GM21381 (cell line): ENCODE measurements at regions not wholly inside any gene's neighbourhood (a gene's known extent, or its start where the extent isn't known, plus 50 kb on each side); places are given as distances from the start of the nearest gene placed in this dataset.
"Not testable (repeated sequence)": the region's sequence is repeated elsewhere in the genome, so short reads cannot be mapped to it uniquely, and the experiment has no call there.

Experiments used
- ATAC-seq: cut with Tn5 transposase; IDR thresholded peaks from one replicate; pipeline ENCODE4 v1.9.1; 2021; ENCODE audit warnings: mild to moderate bottlenecking, moderate library complexity; ENCODE audit not compliant: unreplicated experiment

GRCh38 chr5:8528106-8528505, 659.2 kb downstream of the MTRR start:
- ATAC-seq = no peak

GRCh38 chr5:8538821-8539220, 669.9 kb downstream of the MTRR start:
- ATAC-seq = no peak

GRCh38 chr5:8540317-8540716, 671.4 kb downstream of the MTRR start:
- ATAC-seq = no peak

- no peak for ATAC-seq
Measured at GRCh38 chr5:8550921-8551320, 682.0 kb downstream of the MTRR start.

- ATAC-seq = no peak
Measured at GRCh38 chr5:8553364-8553763, 684.4 kb downstream of the MTRR start.

GRCh38 chr5:8557728-8558127, 688.8 kb downstream of the MTRR start:
- no peak for ATAC-seq

GRCh38 chr5:8560776-8561175, 691.8 kb downstream of the MTRR start:
- no peak for ATAC-seq

- ATAC-seq = no peak
Measured at GRCh38 chr5:8561224-8561840, 692.4 kb downstream of the MTRR start.

GRCh38 chr5:8561854-8562253, 692.9 kb downstream of the MTRR start:
- ATAC-seq = no peak

- ATAC-seq = not testable (repeated sequence)
Measured at GRCh38 chr5:8563540-8563939, 694.6 kb downstream of the MTRR start.

- ATAC-seq = no peak
Measured at GRCh38 chr5:8568858-8569257, 699.9 kb downstream of the MTRR start.

- ATAC-seq = no peak
Measured at GRCh38 chr5:8570528-8570927, 701.6 kb downstream of the MTRR start.

- no peak for ATAC-seq
Measured at GRCh38 chr5:8576178-8576577, 707.2 kb downstream of the MTRR start.

GRCh38 chr5:8577792-8578191, 708.8 kb downstream of the MTRR start:
- ATAC-seq = no peak

- ATAC-seq = no peak
Measured at GRCh38 chr5:8580298-8580697, 711.4 kb downstream of the MTRR start.

GRCh38 chr5:8581047-8581446, 712.1 kb downstream of the MTRR start:
- ATAC-seq = no peak

GRCh38 chr5:8585230-8586018, 716.5 kb downstream of the MTRR start:
- ATAC-seq = no peak

- ATAC-seq = no peak
Measured at GRCh38 chr5:8590959-8591358, 722.0 kb downstream of the MTRR start.

GRCh38 chr5:8598356-8598755, 729.4 kb downstream of the MTRR start:
- ATAC-seq = no peak

GRCh38 chr5:8598996-8599395, 730.0 kb downstream of the MTRR start:
- ATAC-seq = no peak

- no peak for ATAC-seq
Measured at GRCh38 chr5:8600843-8601242, 731.9 kb downstream of the MTRR start.

- no peak for ATAC-seq
Measured at GRCh38 chr5:8601831-8602354, 732.9 kb downstream of the MTRR start.
